ENCODE measurements at regions not wholly inside any gene's neighbourhood (a gene's known extent, or its start where the extent isn't known, plus 50 kb on each side); places are given as distances from the start of the nearest gene placed in this dataset.

- no peak for TF ChIP-seq CTCF (conservative IDR thresholded peaks at IDR 0.05)
- no peak for TF ChIP-seq ZFX (IDR thresholded peaks at IDR 0.05)
Measured at GRCh38 chr18:47323158-47323557, 71.7 kb upstream of the SKOR2 start.
